Astrocyte (in vitro differentiated cells and primary cell): ENCODE measurements at regions not wholly inside any gene's neighbourhood (a gene's known extent, or its start where the extent isn't known, plus 50 kb on each side); places are given as distances from the start of the nearest gene placed in this dataset.

Experiments used
- CTCF ChIP-seq: IDR thresholded peaks from 2 replicates; pipeline ENCODE4 v1.5.1; 2011; ENCODE audit warnings: low read depth, mild to moderate bottlenecking, inconsistent platforms, low read length, moderate library complexity; ENCODE audit not compliant: insufficient read depth
- EZH2 ChIP-seq: IDR thresholded peaks from 2 replicates; pipeline ENCODE4 v1.6.1; 2012; ENCODE audit warnings: mild to moderate bottlenecking, low read length, inconsistent platforms; ENCODE audit not compliant: insufficient read depth

GRCh38 chr3:152976239-152976638, 141.3 kb downstream of the P2RY1 start:
- TF ChIP-seq CTCF (no peak), EZH2 (no peak)
